ENCODE measurements at regions not wholly inside any gene's neighbourhood (a gene's known extent, or its start where the extent isn't known, plus 50 kb on each side); places are given as distances from the start of the nearest gene placed in this dataset.
"Not testable (repeated sequence)": the region's sequence is repeated elsewhere in the genome, so short reads cannot be mapped to it uniquely, and the experiment has no call there.

- Histone ChIP-seq H3K9me3 (no peaks in the 10 kb centered on the region), H3K4me1 (ENCODE audit: control insufficient read depth in 1 of 2, extremely low read depth in 1 of 2, insufficient read depth in 2 of 2, low read length in 2 of 2) (no peaks in the 10 kb centered on the region), H3K27me3 (replicated peaks in 1 of 2; ENCODE audit: control insufficient read depth in 2 of 2, extremely low read depth in 1 of 2, insufficient read depth in 2 of 2, low read length in 1 of 2) (peaks cover 0 to 11% of the 10 kb centered on the region in 2 experiments), H3K4me3 (ENCODE audit: control insufficient read depth in 1 of 2, extremely low read depth in 1 of 2, low read length in 1 of 2) (no peak overlapping the region), H3K27ac (ENCODE audit: low read length) (no peak overlapping the region), H3K36me3 (ENCODE audit: control insufficient read depth in 2 of 2, extremely low read depth in 1 of 2, insufficient read depth in 1 of 2, low read length in 1 of 2) (no peaks in the 10 kb centered on the region)
- DNase-seq: no peak
- no peak for ATAC-seq (replicated peaks in 1 of 4)
- Mint-ChIP-seq H3K27me3 (peaks cover 17 to 22% of the 10 kb centered on the region in 2 donors), H3K4me3 (no peak overlapping the region), H3K4me1 (no peaks in the 10 kb centered on the region), H3K9me3 (peaks cover 0 to 6% (median 0%) of the 10 kb centered on the region in 3 donors), H3K36me3 (no peaks in the 10 kb centered on the region), H3K27ac (no peak overlapping the region)
- CTCF ChIA-PET: interaction anchor here in 1 of 2 donors (0.6 kb wide), 1 partner anchor 1247 kb away, joined by 3 read pairs; no protein-coding TSS in a partner anchor
- WGBS (ENCODE audit: insufficient coverage): no CpG with 5 or more reads among the region's 2 CpGs
- POLR2A ChIA-PET: no interaction called here
Observed at GRCh38 chr6:2611092-2611491, 139.6 kb downstream of the MYLK4 start.

- Mint-ChIP-seq H3K4me3 (no peak overlapping the region), H3K27ac (no peak overlapping the region), H3K36me3 (no peaks in the 10 kb centered on the region), H3K27me3 (peaks cover 9 to 15% of the 10 kb centered on the region in 2 donors), H3K4me1 (no peaks in the 10 kb centered on the region), H3K9me3 (no peaks in the 10 kb centered on the region)
- no peak overlapping the region for H3K27ac ChIP-seq (ENCODE audit: low read length)
- ATAC-seq (replicated peaks in 1 of 4) (no peak), DNase-seq (no peak)
- CTCF ChIA-PET: no interaction called here
- peaks cover 0 to 11% of the 10 kb centered on the region in 2 experiments for H3K27me3 ChIP-seq (replicated peaks in 1 of 2; ENCODE audit: control insufficient read depth in 2 of 2, extremely low read depth in 1 of 2, insufficient read depth in 2 of 2, low read length in 1 of 2)
- POLR2A ChIA-PET: no interaction called here
- whole genome bisulfite sequencing (ENCODE audit: insufficient coverage): 18% methylated on average over 1 of the region's 4 CpGs
- no peaks in the 10 kb centered on the region for H3K4me1 ChIP-seq (ENCODE audit: control insufficient read depth in 1 of 2, extremely low read depth in 1 of 2, insufficient read depth in 2 of 2, low read length in 2 of 2)
- H3K9me3 ChIP-seq: no peaks in the 10 kb centered on the region
- H3K36me3 ChIP-seq (ENCODE audit: control insufficient read depth in 2 of 2, extremely low read depth in 1 of 2, insufficient read depth in 1 of 2, low read length in 1 of 2): no peaks in the 10 kb centered on the region
- no peak overlapping the region for H3K4me3 ChIP-seq (ENCODE audit: control insufficient read depth in 1 of 2, extremely low read depth in 1 of 2, low read length in 1 of 2)
Observed at GRCh38 chr6:2608503-2608902, 142.2 kb downstream of the MYLK4 start.

- H3K9me3 Mint-ChIP-seq: no peaks in the 10 kb centered on the region
- DNase-seq (no peak), ATAC-seq (replicated peaks in 1 of 4) (no peak)
- peaks cover 0 to 18% of the 10 kb centered on the region in 2 experiments for H3K27me3 ChIP-seq (replicated peaks in 1 of 2; ENCODE audit: control insufficient read depth in 2 of 2, extremely low read depth in 1 of 2, insufficient read depth in 2 of 2, low read length in 1 of 2)
- WGBS (ENCODE audit: insufficient coverage): 90% methylated on average over 2 of the region's 3 CpGs
- H3K27me3 Mint-ChIP-seq: peaks cover 11 to 18% of the 10 kb centered on the region in 2 donors
- no peaks in the 10 kb centered on the region for H3K4me1 ChIP-seq (ENCODE audit: control insufficient read depth in 1 of 2, extremely low read depth in 1 of 2, insufficient read depth in 2 of 2, low read length in 2 of 2)
- H3K4me3 Mint-ChIP-seq: no peak overlapping the region
- no peaks in the 10 kb centered on the region for H3K9me3 ChIP-seq
- ChIA-PET POLR2A (no interaction called here), CTCF (no interaction called here)
- no peaks in the 10 kb centered on the region for H3K36me3 Mint-ChIP-seq
- no peaks in the 10 kb centered on the region for H3K4me1 Mint-ChIP-seq
- H3K36me3 ChIP-seq (ENCODE audit: control insufficient read depth in 2 of 2, extremely low read depth in 1 of 2, insufficient read depth in 1 of 2, low read length in 1 of 2): no peaks in the 10 kb centered on the region
- H3K4me3 ChIP-seq (ENCODE audit: control insufficient read depth in 1 of 2, extremely low read depth in 1 of 2, low read length in 1 of 2): no peak overlapping the region
- H3K27ac ChIP-seq (ENCODE audit: low read length): no peak overlapping the region
- H3K27ac Mint-ChIP-seq: no peak overlapping the region
Observed at GRCh38 chr6:2600363-2600762, 150.4 kb downstream of the MYLK4 start.

GRCh38 chr6:2599817-2600216 lies 150.9 kb downstream of the MYLK4 start:
- ATAC-seq (replicated peaks in 1 of 4) (no peak), DNase-seq (no peak)
- Mint-ChIP-seq H3K9me3 (no peaks in the 10 kb centered on the region), H3K4me1 (no peaks in the 10 kb centered on the region), H3K36me3 (no peaks in the 10 kb centered on the region), H3K27ac (no peak overlapping the region), H3K27me3 (peaks cover 14 to 18% of the 10 kb centered on the region in 2 donors), H3K4me3 (no peak overlapping the region)
- ChIA-PET POLR2A (no interaction called here), CTCF (no interaction called here)
- Histone ChIP-seq H3K4me3 (ENCODE audit: control insufficient read depth in 1 of 2, extremely low read depth in 1 of 2, low read length in 1 of 2) (no peak overlapping the region), H3K36me3 (ENCODE audit: control insufficient read depth in 2 of 2, extremely low read depth in 1 of 2, insufficient read depth in 1 of 2, low read length in 1 of 2) (no peaks in the 10 kb centered on the region), H3K27me3 (replicated peaks in 1 of 2; ENCODE audit: control insufficient read depth in 2 of 2, extremely low read depth in 1 of 2, insufficient read depth in 2 of 2, low read length in 1 of 2) (peaks cover 0 to 18% of the 10 kb centered on the region in 2 experiments), H3K9me3 (no peaks in the 10 kb centered on the region), H3K27ac (ENCODE audit: low read length) (no peak overlapping the region), H3K4me1 (ENCODE audit: control insufficient read depth in 1 of 2, extremely low read depth in 1 of 2, insufficient read depth in 2 of 2, low read length in 2 of 2) (no peaks in the 10 kb centered on the region)
- WGBS (ENCODE audit: insufficient coverage): 77% methylated on average over 4 of the region's 5 CpGs

- WGBS (ENCODE audit: insufficient coverage): 78% methylated on average over 4 of the region's 6 CpGs
- Mint-ChIP-seq H3K4me1 (no peaks in the 10 kb centered on the region), H3K9me3 (no peaks in the 10 kb centered on the region), H3K36me3 (no peaks in the 10 kb centered on the region), H3K27ac (no peak overlapping the region), H3K4me3 (no peak overlapping the region), H3K27me3 (peaks cover 15 to 18% of the 10 kb centered on the region in 2 donors)
- ChIA-PET CTCF (no interaction called here), POLR2A (no interaction called here)
- no peaks in the 10 kb centered on the region for H3K4me1 ChIP-seq (ENCODE audit: control insufficient read depth in 1 of 2, extremely low read depth in 1 of 2, insufficient read depth in 2 of 2, low read length in 2 of 2)
- no peak for ATAC-seq (replicated peaks in 1 of 4)
- no peaks in the 10 kb centered on the region for H3K9me3 ChIP-seq
- H3K4me3 ChIP-seq (ENCODE audit: control insufficient read depth in 1 of 2, extremely low read depth in 1 of 2, low read length in 1 of 2): no peak overlapping the region
- no peak for DNase-seq
- H3K36me3 ChIP-seq (ENCODE audit: control insufficient read depth in 2 of 2, extremely low read depth in 1 of 2, insufficient read depth in 1 of 2, low read length in 1 of 2): no peaks in the 10 kb centered on the region
- H3K27me3 ChIP-seq (replicated peaks in 1 of 2; ENCODE audit: control insufficient read depth in 2 of 2, extremely low read depth in 1 of 2, insufficient read depth in 2 of 2, low read length in 1 of 2): peaks cover 0 to 18% of the 10 kb centered on the region in 2 experiments
- H3K27ac ChIP-seq (ENCODE audit: low read length): no peak overlapping the region
Observed at GRCh38 chr6:2598867-2599266, 151.9 kb downstream of the MYLK4 start.

- H3K36me3 ChIP-seq (ENCODE audit: control insufficient read depth in 2 of 2, extremely low read depth in 1 of 2, insufficient read depth in 1 of 2, low read length in 1 of 2): no peaks in the 10 kb centered on the region
- Mint-ChIP-seq H3K36me3 (no peaks in the 10 kb centered on the region), H3K9me3 (no peaks in the 10 kb centered on the region), H3K4me1 (no peaks in the 10 kb centered on the region), H3K27me3 (peaks cover 14 to 15% of the 10 kb centered on the region in 2 donors), H3K4me3 (no peak overlapping the region), H3K27ac (no peak overlapping the region)
- no CpG with 5 or more reads among the region's 4 CpGs for whole genome bisulfite sequencing (ENCODE audit: insufficient coverage)
- ATAC-seq (replicated peaks in 1 of 4) (no peak), DNase-seq (no peak)
- no peak overlapping the region for H3K4me3 ChIP-seq (ENCODE audit: control insufficient read depth in 1 of 2, extremely low read depth in 1 of 2, low read length in 1 of 2)
- H3K4me1 ChIP-seq (ENCODE audit: control insufficient read depth in 1 of 2, extremely low read depth in 1 of 2, insufficient read depth in 2 of 2, low read length in 2 of 2): no peaks in the 10 kb centered on the region
- no peaks in the 10 kb centered on the region for H3K9me3 ChIP-seq
- POLR2A ChIA-PET: no interaction called here
- CTCF ChIA-PET: no interaction called here
- H3K27ac ChIP-seq (ENCODE audit: low read length): no peak overlapping the region
- peaks cover 0 to 23% of the 10 kb centered on the region in 2 experiments for H3K27me3 ChIP-seq (replicated peaks in 1 of 2; ENCODE audit: control insufficient read depth in 2 of 2, extremely low read depth in 1 of 2, insufficient read depth in 2 of 2, low read length in 1 of 2)
Observed at GRCh38 chr6:2597991-2598390, 152.7 kb downstream of the MYLK4 start.

- H3K4me3 Mint-ChIP-seq; H3K4me1 Mint-ChIP-seq; POLR2A ChIA-PET; H3K4me1 ChIP-seq (ENCODE audit: control insufficient read depth in 1 of 2, extremely low read depth in 1 of 2, insufficient read depth in 2 of 2, low read length in 2 of 2); H3K4me3 ChIP-seq (ENCODE audit: control insufficient read depth in 1 of 2, extremely low read depth in 1 of 2, low read length in 1 of 2); CTCF ChIA-PET; H3K27ac ChIP-seq (ENCODE audit: low read length); ATAC-seq (replicated peaks in 1 of 4); H3K9me3 Mint-ChIP-seq; H3K27ac Mint-ChIP-seq; H3K36me3 ChIP-seq (ENCODE audit: control insufficient read depth in 2 of 2, extremely low read depth in 1 of 2, insufficient read depth in 1 of 2, low read length in 1 of 2); DNase-seq; H3K9me3 ChIP-seq; H3K36me3 Mint-ChIP-seq: not testable (repeated sequence)
- H3K27me3 Mint-ChIP-seq: peaks cover 15 to 17% of the 10 kb centered on the region in 2 donors
- no CpG with 5 or more reads among the region's 2 CpGs for WGBS (ENCODE audit: insufficient coverage)
- H3K27me3 ChIP-seq (replicated peaks in 1 of 2; ENCODE audit: control insufficient read depth in 2 of 2, extremely low read depth in 1 of 2, insufficient read depth in 2 of 2, low read length in 1 of 2): peaks cover 0 to 28% of the 10 kb centered on the region in 2 experiments
Observed at GRCh38 chr6:2597457-2597856, 153.3 kb downstream of the MYLK4 start.
